ENCODE measurements at regions not wholly inside any gene's neighbourhood (a gene's known extent, or its start where the extent isn't known, plus 50 kb on each side); places are given as distances from the start of the nearest gene placed in this dataset.

- no peak for DNase-seq
Measured at GRCh38 chr1:14057640-14058039, 357.7 kb downstream of the PRDM2 start.

DNA sequence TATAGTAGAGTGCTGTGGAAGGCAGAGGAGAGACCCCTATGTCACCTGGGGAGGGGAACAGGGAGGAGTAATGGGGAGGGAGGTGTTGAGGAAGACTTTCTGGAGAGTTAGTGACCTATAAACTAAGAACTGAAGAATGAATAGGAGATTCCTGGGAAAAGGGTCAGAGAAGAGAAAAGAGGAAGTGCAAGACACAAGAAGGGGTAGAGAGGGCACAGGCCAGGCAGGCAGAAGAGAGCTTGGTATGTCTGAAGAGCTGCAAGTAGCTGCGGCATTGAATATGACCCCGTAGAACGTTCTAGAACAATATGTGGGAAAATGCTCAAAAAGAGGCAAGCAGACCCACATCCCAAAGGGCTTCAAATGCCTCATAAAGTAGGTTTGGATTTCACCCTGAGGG, 361.2 kb downstream of the PRDM2 start:
- DNase-seq = no peak

DNA sequence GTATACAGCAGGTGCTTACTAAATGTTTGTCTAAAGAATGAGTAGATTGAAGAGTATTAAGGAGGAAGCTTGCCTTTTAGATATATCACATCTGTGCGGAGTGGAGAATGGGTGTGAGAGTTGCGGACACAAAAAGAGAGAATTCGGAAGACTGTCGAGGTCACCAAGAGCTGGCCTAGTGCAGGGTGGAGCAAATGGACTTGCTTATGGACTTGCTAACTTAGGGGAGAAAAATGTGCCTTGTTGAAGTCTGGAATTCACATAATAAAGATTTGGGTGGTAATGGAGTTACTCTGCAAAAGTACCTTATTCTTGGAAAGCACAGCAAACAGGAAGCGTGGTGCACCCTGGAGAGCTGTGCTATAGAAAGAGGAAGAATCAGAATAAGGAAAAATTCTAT, 361.7 kb downstream of the PRDM2 start:
- DNase-seq = no peak

DNA sequence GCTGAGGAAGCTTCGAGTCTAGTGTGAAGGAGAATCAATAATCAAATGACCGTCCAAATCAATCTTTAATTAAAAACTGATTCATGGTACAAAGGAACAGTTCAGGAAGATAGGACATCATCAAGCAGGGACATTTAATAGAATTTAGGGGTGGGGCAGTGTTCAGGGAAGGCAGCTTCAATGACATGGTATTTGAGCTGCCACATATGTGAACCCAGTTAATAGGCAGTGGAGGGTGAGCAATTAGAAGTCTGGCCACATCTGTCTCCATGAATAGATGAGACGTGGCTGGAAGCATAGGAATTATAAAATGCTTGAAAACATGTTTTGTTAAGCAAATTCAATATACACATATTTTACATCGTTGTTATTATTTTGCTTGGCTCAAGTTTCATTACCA, 362.7 kb downstream of the PRDM2 start:
- DNase-seq = no peak

DNA sequence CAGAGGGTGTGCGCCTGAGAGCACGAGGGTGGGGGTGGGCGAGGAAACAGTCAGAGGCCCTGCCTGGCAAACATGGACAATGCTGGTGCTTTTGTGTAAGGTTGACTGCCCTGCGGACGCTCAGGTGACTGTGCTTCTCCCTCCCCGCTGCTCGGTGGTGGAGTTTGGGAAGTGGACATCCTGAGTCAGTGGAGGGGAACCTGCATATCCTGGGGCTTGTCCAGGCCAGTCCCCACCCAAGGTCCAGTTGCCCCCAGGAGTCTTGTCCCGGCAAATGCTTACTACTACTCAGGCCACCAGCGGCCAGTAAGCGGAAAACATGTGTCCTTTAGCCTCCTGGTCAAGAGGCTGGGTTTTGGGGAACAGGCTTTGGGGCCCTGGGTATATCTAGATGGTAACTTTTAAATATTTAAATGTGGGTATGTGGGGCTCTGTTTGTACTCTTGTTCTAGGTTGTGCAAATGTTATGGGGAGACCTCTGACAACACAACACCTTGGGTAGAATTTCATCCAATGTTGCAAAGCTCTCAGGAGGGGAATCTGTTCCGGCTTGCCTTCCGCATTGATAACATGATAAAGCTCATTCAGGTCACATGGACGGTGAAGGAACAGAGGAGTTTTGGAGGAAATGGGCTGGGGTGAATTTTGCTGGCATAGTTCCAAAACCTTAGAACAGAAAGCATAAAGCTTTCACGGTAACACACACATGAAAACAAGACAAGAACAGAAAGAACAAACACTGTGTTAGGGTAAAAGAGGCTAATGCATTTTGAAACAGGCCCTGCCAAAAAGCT, 364.9 kb downstream of the PRDM2 start:
- DNase-seq = no peak

DNA sequence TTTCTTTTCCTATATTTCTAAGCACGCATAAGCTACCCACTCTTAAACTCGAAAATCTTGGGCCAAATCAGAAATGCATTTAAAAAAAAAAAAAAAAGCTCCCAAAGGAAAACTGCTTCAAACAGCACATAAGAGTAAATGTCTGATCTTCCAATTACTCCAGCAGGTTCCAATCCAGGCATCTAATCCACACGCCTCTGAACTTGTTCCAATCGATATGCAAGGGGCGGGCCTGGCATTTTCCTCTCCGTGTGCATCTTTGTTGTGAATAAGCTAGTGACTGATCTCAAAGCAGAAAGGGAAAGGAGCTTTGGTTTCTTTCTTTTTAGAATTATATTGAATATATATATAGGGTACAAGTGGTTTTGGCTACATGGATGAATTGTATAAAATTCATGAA, 365.5 kb downstream of the PRDM2 start:
- no peak for DNase-seq

DNA sequence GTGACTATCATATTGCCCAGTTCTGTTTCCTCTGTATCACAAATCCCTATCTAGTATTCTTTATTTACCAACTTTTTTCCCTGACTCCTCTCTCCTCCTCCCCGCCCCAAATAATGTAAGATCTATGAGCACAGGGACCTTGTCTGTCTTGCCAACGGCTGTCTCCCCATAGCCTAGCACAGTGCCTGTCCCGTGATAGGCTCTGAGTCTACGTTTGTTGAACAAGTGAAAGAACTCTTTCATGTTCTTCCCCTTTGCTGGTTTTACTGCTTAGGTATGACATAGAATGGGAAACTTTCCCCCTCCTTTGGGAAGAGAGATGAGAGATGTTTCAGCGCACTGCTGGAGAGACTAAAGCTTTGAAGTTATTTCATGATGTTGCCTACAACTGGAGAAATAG, 367.0 kb downstream of the PRDM2 start:
- DNase-seq = no peak

GRCh38 chr1:14067711-14068110, 367.7 kb downstream of the PRDM2 start:
- DNase-seq = no peak

GRCh38 chr1:14071581-14071980, 371.6 kb downstream of the PRDM2 start:
- no peak for DNase-seq

GRCh38 chr1:14080653-14081052, 380.7 kb downstream of the PRDM2 start:
- DNase-seq = no peak

DNA sequence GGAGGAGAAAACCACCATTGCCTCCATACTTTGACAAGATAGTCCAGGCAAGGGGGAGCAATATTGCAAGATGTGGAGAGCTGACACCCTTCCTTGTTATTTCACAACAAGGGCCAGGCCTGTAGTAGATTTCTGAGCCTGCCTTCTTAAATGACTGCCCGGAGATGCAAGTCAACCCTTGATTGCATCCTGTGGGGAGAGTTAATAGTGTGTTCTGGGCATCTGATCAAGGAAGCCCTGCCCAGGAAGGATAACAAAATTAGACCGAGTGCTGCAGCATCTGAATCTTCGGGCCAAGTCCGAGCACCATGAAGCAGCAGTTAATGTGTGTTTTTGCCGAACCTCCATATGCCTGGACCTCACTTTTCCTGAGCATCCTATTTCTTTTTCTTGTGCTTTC, 382.3 kb downstream of the PRDM2 start:
- no peak for DNase-seq

DNA sequence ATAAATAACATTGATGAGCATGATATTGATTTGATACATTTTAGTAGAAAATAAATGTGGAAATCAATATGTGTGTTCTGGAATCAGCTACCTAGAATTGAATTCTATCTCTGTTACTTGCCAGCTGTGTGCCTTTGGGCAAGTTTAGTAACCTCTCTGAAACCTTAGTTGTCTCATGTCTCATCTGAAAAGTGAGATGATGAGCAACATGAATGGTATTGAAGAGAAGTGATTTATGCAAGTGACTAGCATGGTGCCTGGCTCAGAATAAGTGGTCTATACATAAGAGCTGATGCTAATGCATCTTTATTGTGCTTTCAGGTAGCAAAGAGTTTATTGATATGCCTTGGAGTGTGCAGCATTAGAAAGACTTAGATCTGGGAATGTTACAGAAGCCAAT, 383.3 kb downstream of the PRDM2 start:
- DNase-seq = no peak

GRCh38 chr1:14083706-14084105, 383.7 kb downstream of the PRDM2 start:
- DNase-seq = no peak

- DNase-seq = no peak
Measured at GRCh38 chr1:14090062-14090461, 390.1 kb downstream of the PRDM2 start.

- DNase-seq = no peak
Measured at GRCh38 chr1:14090531-14090930, 390.5 kb downstream of the PRDM2 start.

DNA sequence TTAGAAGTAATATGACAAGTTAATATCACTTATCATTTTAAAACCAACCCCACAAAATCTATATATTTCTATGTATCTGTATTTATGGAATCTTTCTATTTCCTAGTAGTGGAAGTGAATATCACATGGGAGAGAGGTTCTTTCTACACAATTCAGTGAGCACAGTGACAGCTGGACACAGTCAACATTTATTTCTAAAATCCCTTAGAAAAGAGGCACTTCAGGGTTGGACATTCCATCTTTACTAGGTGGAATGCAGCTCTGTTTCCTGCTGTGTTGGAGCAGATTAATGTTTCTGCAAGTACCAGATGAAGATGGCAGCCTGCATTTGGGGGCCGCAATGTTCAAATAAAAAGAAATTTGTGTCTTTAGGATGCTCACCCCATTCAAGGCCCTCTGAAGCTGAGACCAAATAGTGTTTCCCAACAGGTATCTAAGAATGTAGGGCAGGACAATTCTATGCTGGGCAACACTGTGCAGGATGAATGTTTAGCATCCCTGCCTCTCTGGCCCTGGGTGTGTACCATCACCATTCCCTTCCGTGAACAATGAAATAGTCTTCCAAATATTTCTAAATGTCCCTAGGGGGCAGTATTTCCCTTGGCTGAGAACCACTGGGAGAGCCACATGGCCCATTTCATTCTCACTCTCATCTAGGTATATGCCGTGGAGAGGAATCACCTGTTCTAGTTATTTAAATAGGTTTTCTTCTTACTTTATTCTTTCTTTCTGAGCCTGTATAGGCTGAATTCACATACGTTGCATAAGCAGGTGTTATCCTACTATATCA, 394.8 kb downstream of the PRDM2 start:
- no peak for DNase-seq

DNA sequence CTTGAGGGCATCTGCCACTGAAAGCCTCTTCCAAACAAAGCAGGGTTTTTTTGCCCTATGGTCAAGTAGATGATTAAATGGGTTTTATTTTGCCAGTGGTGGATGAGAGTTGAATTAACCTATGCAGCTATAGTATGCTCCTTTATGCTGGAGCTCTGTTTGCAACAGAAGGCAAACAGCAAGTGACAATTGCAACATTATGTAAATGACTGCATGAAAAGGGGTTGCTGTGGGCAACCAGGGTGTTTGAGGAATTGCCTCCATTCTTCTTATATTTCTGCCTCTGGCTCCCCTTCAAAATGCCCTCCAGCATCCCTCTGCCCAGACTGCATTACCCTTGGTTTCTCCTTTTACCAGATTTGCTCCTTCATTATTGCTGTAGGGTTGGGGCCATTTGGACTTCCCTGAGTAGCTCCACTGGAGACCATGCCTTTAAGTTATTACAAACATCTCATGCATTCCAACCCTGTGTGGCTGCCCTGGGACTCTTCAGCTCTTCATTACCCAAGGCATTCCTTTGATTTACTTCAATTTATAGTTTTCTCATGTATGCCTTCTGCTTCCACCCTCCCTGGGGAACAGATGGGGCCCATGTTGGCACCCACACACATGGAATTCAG, 398.4 kb downstream of the PRDM2 start:
- no peak for DNase-seq

GRCh38 chr1:14100444-14100843, 400.5 kb downstream of the PRDM2 start:
- no peak for DNase-seq

- no peak for DNase-seq
Measured at GRCh38 chr1:14100919-14101318, 400.9 kb downstream of the PRDM2 start.

DNA sequence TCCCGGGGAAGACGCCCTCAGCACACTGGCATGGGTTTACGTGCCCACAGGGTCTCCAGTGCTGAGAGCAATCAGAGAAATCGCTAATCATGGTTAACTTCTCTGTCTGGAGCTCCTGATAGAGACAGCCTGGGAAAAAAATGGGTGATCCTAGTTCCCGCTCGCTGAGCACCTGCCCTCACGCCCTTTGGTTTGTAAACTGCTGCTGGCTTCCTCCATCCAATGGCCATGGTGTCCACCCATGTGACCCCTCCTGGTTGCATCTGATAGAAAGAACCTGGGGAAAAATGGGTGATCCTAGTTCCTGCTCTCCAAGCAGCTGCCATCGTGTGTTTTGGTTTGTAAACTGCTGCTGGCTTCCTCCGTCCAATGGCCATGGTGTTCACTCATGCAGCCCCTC, 402.2 kb downstream of the PRDM2 start:
- DNase-seq = no peak

GRCh38 chr1:14103878-14104430, 404.0 kb downstream of the PRDM2 start:
- DNase-seq = no peak

- no peak for DNase-seq
Measured at GRCh38 chr1:14106126-14106525, 406.1 kb downstream of the PRDM2 start.

GRCh38 chr1:14106679-14107313, 406.8 kb downstream of the PRDM2 start:
- DNase-seq = no peak

Measured in activated CD8-positive, alpha-beta memory T cell treated with anti-CD3 and anti-CD28 coated beads for 24 hours (primary cell).